T-helper 2 cell treated with Interferon-gamma antibody and Interleukin-4, amounts not matched to agents 5 μg/mL and 100 μg/mL, for 36 hours (primary cell): ENCODE measurements at regions not wholly inside any gene's neighbourhood (a gene's known extent, or its start where the extent isn't known, plus 50 kb on each side); places are given as distances from the start of the nearest gene placed in this dataset.
"Not testable (repeated sequence)": the region's sequence is repeated elsewhere in the genome, so short reads cannot be mapped to it uniquely, and the experiment has no call there.

Source experiments
- DNase-seq: peaks from one replicate; pipeline ENCODE4 v3.0.0; 2021; ENCODE audit warnings: low spot score
- H3K27ac Mint-ChIP-seq: one replicate; pipeline ENCODE4 v1.8.0; 2021; ENCODE audit warnings: mild to moderate bottlenecking, mixed read lengths
- H3K27me3 Mint-ChIP-seq: one replicate; pipeline ENCODE4 v1.8.0; 2021; ENCODE audit warnings: low read depth, mixed read lengths
- H3K36me3 Mint-ChIP-seq: one replicate; pipeline ENCODE4 v1.8.0; 2021; ENCODE audit warnings: low read depth, mixed read lengths
- H3K4me1 Mint-ChIP-seq: one replicate; pipeline ENCODE4 v1.8.0; 2021; ENCODE audit warnings: low read depth, mixed read lengths
- H3K4me3 Mint-ChIP-seq: one replicate; pipeline ENCODE4 v1.8.0; 2022; ENCODE audit warnings: mild to moderate bottlenecking, moderate library complexity, mixed read lengths
- H3K9me3 Mint-ChIP-seq: one replicate; pipeline ENCODE4 v1.8.0; 2021; ENCODE audit warnings: mixed read lengths

GRCh38 chr10:123283371-123283770 lies 129.2 kb downstream of the BUB3 start:
- H3K9me3 Mint-ChIP-seq, H3K27ac Mint-ChIP-seq: not testable (repeated sequence)

DNA sequence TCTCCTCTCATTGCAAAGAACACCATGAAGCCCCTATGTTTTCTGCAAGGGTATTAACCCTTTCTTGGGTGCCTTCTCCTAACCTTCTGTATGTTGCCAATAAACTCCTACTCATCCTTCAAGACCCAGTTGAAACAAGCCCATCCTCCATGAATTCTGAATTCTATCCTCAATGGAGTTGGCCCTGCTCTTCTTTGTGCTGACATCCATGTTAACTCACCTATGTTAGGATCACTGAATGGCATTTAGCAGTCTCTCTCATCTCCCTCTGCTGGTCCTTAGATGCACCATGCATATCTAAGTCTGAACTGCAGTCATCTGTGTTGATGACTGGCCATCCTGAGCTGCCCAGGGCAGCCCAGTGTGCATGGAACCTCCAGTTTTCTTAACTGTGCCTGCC lies 129.8 kb downstream of the BUB3 start:
- H3K27ac Mint-ChIP-seq, result no peak overlapping the region
- H3K36me3 Mint-ChIP-seq, result no peaks in the 10 kb centered on the region
- peaks cover 5% of the 10 kb centered on the region for H3K9me3 Mint-ChIP-seq
- no peak overlapping the region for H3K4me3 Mint-ChIP-seq
- no peak for DNase-seq
- H3K4me1 Mint-ChIP-seq, result no peaks in the 10 kb centered on the region
- H3K27me3 Mint-ChIP-seq, result peaks cover 10% of the 10 kb centered on the region

More at GRCh38 chr10:123283371-123283770, 129.2 kb downstream of the BUB3 start:
- H3K4me1 Mint-ChIP-seq, H3K4me3 Mint-ChIP-seq, DNase-seq, H3K36me3 Mint-ChIP-seq, H3K27me3 Mint-ChIP-seq: not testable (repeated sequence)

DNA sequence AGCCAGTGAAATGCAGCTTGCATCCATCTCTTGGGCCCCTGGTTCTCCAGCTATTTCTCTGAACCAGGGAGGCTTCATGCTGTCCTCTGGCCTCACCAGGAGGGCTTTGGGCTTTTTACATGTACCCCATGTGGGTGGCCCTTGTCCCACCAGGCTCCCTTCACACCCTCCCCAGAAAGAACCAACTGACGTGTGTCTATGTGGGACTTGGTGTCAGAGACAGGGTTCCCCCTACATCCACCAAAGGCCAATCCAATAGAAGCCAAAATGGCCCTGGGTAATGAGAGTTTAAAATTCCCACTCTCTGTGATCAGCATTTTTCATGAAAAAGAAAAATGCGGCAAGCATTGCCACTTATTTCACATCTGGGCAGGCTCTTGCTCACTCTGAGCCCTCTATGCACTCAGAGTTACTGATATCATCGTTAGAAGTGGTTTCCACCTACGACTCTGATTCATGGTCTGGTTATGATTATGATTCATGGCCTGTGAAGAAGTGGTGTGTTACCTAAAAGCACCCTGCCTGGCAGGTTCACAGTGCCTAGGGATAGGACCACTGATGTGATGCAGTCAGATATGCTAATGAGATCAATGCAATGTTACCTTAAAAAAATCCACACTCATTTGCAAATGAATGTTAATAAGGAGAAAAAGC lies 133.5 kb downstream of the BUB3 start:
- Mint-ChIP-seq H3K4me3 (no peak overlapping the region), H3K4me1 (no peaks in the 10 kb centered on the region), H3K9me3 (peaks cover 19% of the 10 kb centered on the region), H3K36me3 (no peaks in the 10 kb centered on the region), H3K27me3 (peaks cover 10% of the 10 kb centered on the region), H3K27ac (no peak overlapping the region)
- DNase-seq, result peak; percentile 61

DNA sequence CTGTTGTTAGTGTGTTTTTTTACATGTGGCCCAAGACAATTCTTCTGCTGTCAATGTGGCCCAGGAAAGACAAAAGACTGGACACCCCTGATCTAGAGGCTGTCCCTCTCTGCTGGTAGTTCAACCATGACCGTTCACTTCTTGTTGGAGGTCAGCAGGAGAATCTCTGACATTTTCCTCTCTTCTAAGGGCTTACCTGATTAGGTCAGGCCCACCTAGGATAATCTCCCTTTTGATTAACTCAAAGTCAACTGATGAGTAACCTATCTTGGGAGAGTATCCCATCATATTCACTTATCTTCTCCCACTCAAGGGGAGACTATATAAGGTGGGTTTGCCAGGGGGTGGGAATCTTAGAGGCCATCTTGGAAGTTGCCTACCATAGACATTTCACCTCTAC lies 135.2 kb downstream of the BUB3 start:
- no peak for DNase-seq
- H3K4me3 Mint-ChIP-seq, result no peak overlapping the region
- peaks cover 8% of the 10 kb centered on the region for H3K27me3 Mint-ChIP-seq
- peaks cover 19% of the 10 kb centered on the region for H3K9me3 Mint-ChIP-seq
- no peaks in the 10 kb centered on the region for H3K4me1 Mint-ChIP-seq
- no peak overlapping the region for H3K27ac Mint-ChIP-seq
- no peaks in the 10 kb centered on the region for H3K36me3 Mint-ChIP-seq

DNA sequence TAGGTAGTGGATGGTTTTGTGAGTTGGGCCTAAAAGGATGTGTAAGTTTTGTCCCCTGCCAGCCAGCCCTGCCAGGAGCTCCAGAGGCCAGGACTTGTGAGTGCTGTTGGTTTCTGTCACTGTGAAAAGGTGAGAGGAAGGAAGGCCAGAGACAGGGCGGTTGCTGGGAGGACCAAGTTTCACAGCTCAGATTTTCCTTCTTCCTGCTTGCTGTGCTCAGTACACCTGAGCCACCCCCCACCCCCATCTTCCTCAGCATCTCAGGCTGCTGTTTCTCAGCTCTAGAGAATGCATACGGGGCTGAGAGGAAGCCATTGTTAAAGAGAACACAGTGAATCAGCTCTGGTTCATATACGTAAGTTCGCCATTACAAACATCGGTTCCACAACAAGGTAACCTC lies 139.9 kb downstream of the BUB3 start:
- no peaks in the 10 kb centered on the region for H3K27me3 Mint-ChIP-seq
- no peaks in the 10 kb centered on the region for H3K4me1 Mint-ChIP-seq
- H3K36me3 Mint-ChIP-seq, result no peaks in the 10 kb centered on the region
- no peak overlapping the region for H3K4me3 Mint-ChIP-seq
- H3K9me3 Mint-ChIP-seq, result peaks cover 20% of the 10 kb centered on the region
- DNase-seq, result no peak
- H3K27ac Mint-ChIP-seq, result no peak overlapping the region

DNA sequence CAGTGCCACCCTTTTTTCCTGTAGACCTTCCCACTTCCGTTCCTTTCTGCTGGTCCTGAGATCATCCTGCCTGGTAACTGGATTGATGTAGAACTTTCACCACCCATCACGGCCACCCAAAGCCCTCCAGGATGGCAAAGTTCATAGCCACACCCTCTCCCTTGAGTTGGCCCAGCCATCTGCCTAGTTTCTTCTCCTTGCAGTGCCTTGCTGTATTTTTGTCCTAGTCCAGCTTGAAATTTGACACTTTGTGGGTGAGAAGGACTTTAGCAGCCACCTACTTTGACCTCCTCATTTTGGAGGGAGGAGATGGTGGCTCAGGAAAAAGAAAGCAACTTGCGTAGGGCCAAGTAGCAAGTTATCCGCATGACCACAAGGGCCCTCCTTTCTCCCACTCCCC lies 140.7 kb downstream of the BUB3 start:
- peaks cover 18% of the 10 kb centered on the region for H3K9me3 Mint-ChIP-seq
- H3K36me3 Mint-ChIP-seq, result no peaks in the 10 kb centered on the region
- no peak for DNase-seq
- H3K27me3 Mint-ChIP-seq, result no peaks in the 10 kb centered on the region
- no peak overlapping the region for H3K4me3 Mint-ChIP-seq
- H3K27ac Mint-ChIP-seq, result no peak overlapping the region
- H3K4me1 Mint-ChIP-seq, result no peaks in the 10 kb centered on the region

- Mint-ChIP-seq H3K36me3 (no peaks in the 10 kb centered on the region), H3K4me3 (no peak overlapping the region), H3K4me1 (no peaks in the 10 kb centered on the region), H3K27ac (no peak overlapping the region), H3K27me3 (no peaks in the 10 kb centered on the region), H3K9me3 (peaks cover 11% of the 10 kb centered on the region)
- no peak for DNase-seq
Measured at GRCh38 chr10:123295644-123296043, 141.4 kb downstream of the BUB3 start.

- H3K27me3 Mint-ChIP-seq, result no peaks in the 10 kb centered on the region
- H3K27ac Mint-ChIP-seq, result no peak overlapping the region
- no peak for DNase-seq
- no peaks in the 10 kb centered on the region for H3K36me3 Mint-ChIP-seq
- no peak overlapping the region for H3K4me3 Mint-ChIP-seq
- H3K4me1 Mint-ChIP-seq, result no peaks in the 10 kb centered on the region
- H3K9me3 Mint-ChIP-seq, result peaks cover 6% of the 10 kb centered on the region
Measured at GRCh38 chr10:123297175-123297574, 143.0 kb downstream of the BUB3 start.

GRCh38 chr10:123298583-123298982 lies 144.4 kb downstream of the BUB3 start:
- no peak for DNase-seq
- Mint-ChIP-seq H3K27ac (no peak overlapping the region), H3K27me3 (no peaks in the 10 kb centered on the region), H3K9me3 (peaks cover 6% of the 10 kb centered on the region), H3K36me3 (no peaks in the 10 kb centered on the region), H3K4me1 (no peaks in the 10 kb centered on the region), H3K4me3 (no peak overlapping the region)

GRCh38 chr10:123299598-123299997 lies 145.4 kb downstream of the BUB3 start:
- Mint-ChIP-seq H3K36me3 (no peaks in the 10 kb centered on the region), H3K27ac (no peak overlapping the region), H3K9me3 (peaks cover 6% of the 10 kb centered on the region), H3K4me3 (no peak overlapping the region), H3K4me1 (no peaks in the 10 kb centered on the region), H3K27me3 (no peaks in the 10 kb centered on the region)
- no peak for DNase-seq

- H3K36me3 Mint-ChIP-seq, result no peaks in the 10 kb centered on the region
- DNase-seq, result no peak
Measured at GRCh38 chr10:123301077-123301857, 147.1 kb downstream of the BUB3 start.

DNA sequence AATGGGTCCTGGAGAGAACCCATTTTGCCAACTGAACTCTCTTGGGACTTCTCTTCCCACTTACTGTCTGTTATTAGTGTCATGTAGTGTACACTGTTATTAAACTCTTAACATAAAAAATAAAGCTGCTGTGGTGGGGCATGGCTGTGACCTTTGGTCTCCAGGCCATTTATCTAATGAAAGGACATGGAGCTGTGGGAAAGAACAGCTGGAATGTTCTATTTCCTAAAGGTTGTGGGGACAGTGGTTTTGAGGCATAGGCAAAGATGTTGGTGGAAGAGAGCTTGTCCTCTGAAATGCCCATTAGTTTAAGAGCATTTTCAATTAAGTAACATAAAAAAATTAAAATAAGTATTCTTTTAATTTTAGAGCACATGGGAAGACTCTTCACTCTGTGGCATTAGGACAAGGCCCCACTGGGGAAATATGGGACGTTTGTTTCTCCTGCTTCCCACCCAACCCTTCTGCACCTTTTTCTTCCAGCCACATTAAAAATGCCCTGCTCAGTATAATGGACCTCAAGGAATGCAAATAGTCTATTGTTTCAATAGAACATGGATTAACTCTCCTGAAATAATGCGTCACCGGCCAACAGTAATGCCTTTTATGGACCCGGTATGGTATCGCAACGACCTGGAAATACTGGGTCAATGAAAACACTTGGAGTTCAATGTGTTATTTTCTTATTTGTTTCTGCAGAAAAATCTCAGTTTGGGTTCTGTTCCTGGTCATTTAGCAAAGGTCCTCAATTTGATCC lies 149.6 kb downstream of the BUB3 start:
- peaks cover 4% of the 10 kb centered on the region for H3K27me3 Mint-ChIP-seq
- no peaks in the 10 kb centered on the region for H3K9me3 Mint-ChIP-seq
- no peak overlapping the region for H3K27ac Mint-ChIP-seq
- DNase-seq, result no peak
- no peaks in the 10 kb centered on the region for H3K4me1 Mint-ChIP-seq
- no peak overlapping the region for H3K4me3 Mint-ChIP-seq
- H3K36me3 Mint-ChIP-seq, result no peaks in the 10 kb centered on the region

More at GRCh38 chr10:123301077-123301857, 147.1 kb downstream of the BUB3 start:
- Mint-ChIP-seq H3K27me3 (peaks cover 4% of the 10 kb centered on the region), H3K4me1 (no peaks in the 10 kb centered on the region), H3K9me3 (no peaks in the 10 kb centered on the region), H3K4me3 (no peak overlapping the region), H3K27ac (no peak overlapping the region)

DNA sequence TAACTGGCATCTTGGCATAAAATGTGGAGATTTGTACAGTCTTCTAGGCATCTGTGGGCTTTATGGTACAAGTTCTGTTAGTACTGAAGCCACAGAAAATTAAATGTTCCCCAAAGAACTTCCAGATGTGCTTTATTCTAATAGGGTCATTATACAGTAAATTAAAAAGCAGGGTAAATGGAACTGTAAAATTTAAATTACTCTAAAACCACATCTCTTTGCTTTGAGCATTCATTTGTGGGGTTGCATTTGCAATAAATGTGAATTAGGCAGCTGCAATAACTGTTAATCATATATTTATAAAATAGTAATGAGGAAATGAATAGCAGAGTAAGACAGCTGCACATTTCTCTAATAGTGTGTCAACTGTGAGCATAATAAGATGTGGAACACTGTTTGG lies 151.5 kb downstream of the BUB3 start:
- no peak for DNase-seq
- H3K36me3 Mint-ChIP-seq, result no peaks in the 10 kb centered on the region
- H3K9me3 Mint-ChIP-seq, result no peaks in the 10 kb centered on the region
- no peak overlapping the region for H3K4me3 Mint-ChIP-seq
- H3K4me1 Mint-ChIP-seq, result no peaks in the 10 kb centered on the region
- peaks cover 4% of the 10 kb centered on the region for H3K27me3 Mint-ChIP-seq
- H3K27ac Mint-ChIP-seq, result no peak overlapping the region

DNA sequence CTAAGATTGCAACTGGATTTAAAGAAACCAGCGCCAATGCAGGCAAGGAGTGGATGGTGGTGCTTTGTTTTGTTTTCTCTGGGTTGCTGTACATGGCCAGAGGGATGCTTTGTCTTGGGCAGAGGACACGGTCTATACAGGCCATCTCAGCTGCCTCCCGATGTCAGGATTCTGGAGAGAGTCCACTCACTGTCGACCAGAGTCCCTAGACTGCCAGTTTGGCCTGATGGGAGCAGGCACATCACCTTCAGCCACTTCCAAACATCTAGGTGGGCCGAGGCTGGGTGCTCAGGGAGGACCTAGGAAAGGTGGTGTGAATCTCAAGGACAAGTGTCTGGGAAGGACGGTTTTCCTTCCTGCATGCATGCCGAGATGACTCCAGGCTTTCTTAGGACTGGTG lies 152.1 kb downstream of the BUB3 start:
- H3K4me3 Mint-ChIP-seq, result no peak overlapping the region
- no peaks in the 10 kb centered on the region for H3K4me1 Mint-ChIP-seq
- no peaks in the 10 kb centered on the region for H3K9me3 Mint-ChIP-seq
- DNase-seq, result no peak
- no peaks in the 10 kb centered on the region for H3K36me3 Mint-ChIP-seq
- no peak overlapping the region for H3K27ac Mint-ChIP-seq
- peaks cover 4% of the 10 kb centered on the region for H3K27me3 Mint-ChIP-seq
